ENCODE measurements at regions not wholly inside any gene's neighbourhood (a gene's known extent, or its start where the extent isn't known, plus 50 kb on each side); places are given as distances from the start of the nearest gene placed in this dataset.

GRCh38 chr4:175125410-175126068 is 207.4 kb downstream of the ADAM29 start:
- DNase-seq (ENCODE audit: low spot score) = no peak
- FAIRE-seq = no peak

- FAIRE-seq = no peak
These were observed 209.2 kb downstream of the ADAM29 start for GRCh38 chr4:175127314-175127713.

GRCh38 chr4:175129797-175130196 is 211.6 kb downstream of the ADAM29 start:
- FAIRE-seq = no peak
- DNase-seq (ENCODE audit: low spot score) = no peak

More at GRCh38 chr4:175127314-175127713, 209.2 kb downstream of the ADAM29 start:
- DNase-seq (ENCODE audit: low spot score) = no peak

- FAIRE-seq (no peak), DNase-seq (ENCODE audit: low spot score) (no peak)
These were observed 221.0 kb downstream of the ADAM29 start for GRCh38 chr4:175139205-175139604.

GRCh38 chr4:175143116-175143515 is 225.0 kb downstream of the ADAM29 start:
- no peak for FAIRE-seq
- no peak for DNase-seq (ENCODE audit: low spot score)

- no peak for DNase-seq (ENCODE audit: low spot score)
- FAIRE-seq = no peak
These were observed 228.6 kb downstream of the ADAM29 start for GRCh38 chr4:175146799-175147198.

GRCh38 chr4:175147233-175147632 is 229.1 kb downstream of the ADAM29 start:
- FAIRE-seq (no peak), DNase-seq (ENCODE audit: low spot score) (no peak)

- FAIRE-seq = no peak
These were observed 247.9 kb downstream of the ADAM29 start for GRCh38 chr4:175166020-175166419.

GRCh38 chr4:175176710-175177109 is 258.6 kb downstream of the ADAM29 start:
- no peak for DNase-seq (ENCODE audit: low spot score)

More at GRCh38 chr4:175166020-175166419, 247.9 kb downstream of the ADAM29 start:
- no peak for DNase-seq (ENCODE audit: low spot score)

GRCh38 chr4:175190654-175191053 is 272.5 kb downstream of the ADAM29 start:
- DNase-seq (ENCODE audit: low spot score) (no peak), FAIRE-seq (no peak)

More at GRCh38 chr4:175176710-175177109, 258.6 kb downstream of the ADAM29 start:
- FAIRE-seq = no peak

- no peak for FAIRE-seq
These were observed 279.9 kb downstream of the ADAM29 start for GRCh38 chr4:175198056-175198455.

GRCh38 chr4:175215208-175215607 is 297.1 kb downstream of the ADAM29 start:
- FAIRE-seq (no peak), DNase-seq (ENCODE audit: low spot score) (no peak)

More at GRCh38 chr4:175198056-175198455, 279.9 kb downstream of the ADAM29 start:
- no peak for DNase-seq (ENCODE audit: low spot score)

GRCh38 chr4:175215657-175216056 is 297.5 kb downstream of the ADAM29 start:
- DNase-seq (ENCODE audit: low spot score) (no peak), FAIRE-seq (no peak)

GRCh38 chr4:175229154-175229553 is 311.0 kb downstream of the ADAM29 start:
- FAIRE-seq (no peak), DNase-seq (ENCODE audit: low spot score) (no peak)

GRCh38 chr4:175234162-175234561 is 316.0 kb downstream of the ADAM29 start:
- FAIRE-seq (no peak), DNase-seq (ENCODE audit: low spot score) (no peak)

GRCh38 chr4:175238827-175239517 is 320.8 kb downstream of the ADAM29 start:
- no peak for FAIRE-seq
- DNase-seq (ENCODE audit: low spot score) = no peak

- no peak for FAIRE-seq
- DNase-seq (ENCODE audit: low spot score) = no peak
These were observed 328.8 kb downstream of the ADAM29 start for GRCh38 chr4:175246941-175247340.

GRCh38 chr4:175252642-175253041 is 334.5 kb downstream of the ADAM29 start:
- FAIRE-seq = no peak

GRCh38 chr4:175253184-175253902 is 335.2 kb downstream of the ADAM29 start:
- no peak for DNase-seq (ENCODE audit: low spot score)
- FAIRE-seq = no peak

More at GRCh38 chr4:175252642-175253041, 334.5 kb downstream of the ADAM29 start:
- DNase-seq (ENCODE audit: low spot score) = no peak

GRCh38 chr4:175263537-175263936 is 345.4 kb downstream of the ADAM29 start:
- DNase-seq (ENCODE audit: low spot score) (no peak), FAIRE-seq (no peak)

- no peak for FAIRE-seq
These were observed 353.0 kb downstream of the ADAM29 start for GRCh38 chr4:175271010-175271630.

More at GRCh38 chr4:175271010-175271630, 353.0 kb downstream of the ADAM29 start:
- peak; percentile 36 for DNase-seq (ENCODE audit: low spot score)
